NCI-H2107 (cell line): ENCODE measurements at regions not wholly inside any gene's neighbourhood (a gene's known extent, or its start where the extent isn't known, plus 50 kb on each side); places are given as distances from the start of the nearest gene placed in this dataset.

Source experiments
- DNase-seq: peaks from one replicate; lab custom pipeline; 2025; lab: John Stamatoyannopoulos, UW

DNA sequence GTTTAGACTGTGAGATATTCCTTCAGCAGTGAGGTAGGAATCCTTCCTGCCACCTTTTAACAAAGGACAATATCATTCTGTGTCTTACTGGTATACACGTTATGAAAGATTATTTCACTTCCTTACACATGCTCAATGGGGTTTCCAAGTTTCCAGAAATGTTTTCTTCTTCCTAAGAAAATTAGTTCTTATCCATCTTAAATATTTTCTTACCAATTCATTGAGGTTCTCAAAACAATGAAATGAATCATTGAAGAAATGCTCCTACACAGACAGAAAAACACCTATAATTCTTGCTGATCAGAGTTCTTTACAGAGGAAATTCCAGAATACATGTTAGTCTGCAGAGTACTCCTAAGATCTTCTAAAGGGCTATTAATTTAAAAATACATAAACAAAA lies 51.4 kb upstream of the SEC61G start:
- DNase-seq, result no peak

DNA sequence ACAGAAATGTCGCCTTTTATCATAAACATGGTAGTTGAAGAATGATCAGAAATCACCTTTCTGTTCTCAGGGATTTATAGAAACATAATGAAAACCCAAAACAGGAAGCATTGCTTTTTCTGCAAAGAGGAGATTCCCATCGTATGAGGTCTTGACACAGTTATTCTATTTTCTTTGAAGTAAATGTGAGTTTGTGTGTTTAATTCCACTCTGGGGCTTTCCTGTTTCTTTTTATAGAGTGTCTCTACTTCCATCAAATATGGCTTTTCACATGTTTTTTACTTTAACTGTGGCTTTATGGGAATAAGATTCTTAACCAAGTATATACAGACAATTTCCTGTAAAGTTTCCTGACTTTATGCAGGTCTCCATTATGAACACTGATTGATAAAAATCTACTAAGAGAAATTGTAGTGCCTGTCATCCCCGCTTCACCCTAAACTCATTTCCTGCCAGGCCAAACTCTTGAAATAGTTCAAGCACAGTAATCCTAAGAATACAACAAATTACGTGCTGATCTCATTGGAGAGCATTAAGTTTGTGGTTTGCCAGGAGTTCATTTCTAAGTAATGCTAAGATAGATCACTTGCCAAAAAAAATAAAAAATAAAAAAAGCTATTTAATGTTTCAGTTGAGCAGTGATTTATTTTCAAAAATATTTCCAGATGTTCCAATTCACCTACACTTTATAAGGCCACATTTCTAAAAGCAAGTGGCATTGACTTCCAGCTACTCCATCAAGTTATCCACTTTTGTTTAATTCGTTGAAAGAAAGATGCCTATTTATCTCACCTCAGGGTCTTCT lies 52.2 kb upstream of the SEC61G start:
- DNase-seq, result no peak

DNA sequence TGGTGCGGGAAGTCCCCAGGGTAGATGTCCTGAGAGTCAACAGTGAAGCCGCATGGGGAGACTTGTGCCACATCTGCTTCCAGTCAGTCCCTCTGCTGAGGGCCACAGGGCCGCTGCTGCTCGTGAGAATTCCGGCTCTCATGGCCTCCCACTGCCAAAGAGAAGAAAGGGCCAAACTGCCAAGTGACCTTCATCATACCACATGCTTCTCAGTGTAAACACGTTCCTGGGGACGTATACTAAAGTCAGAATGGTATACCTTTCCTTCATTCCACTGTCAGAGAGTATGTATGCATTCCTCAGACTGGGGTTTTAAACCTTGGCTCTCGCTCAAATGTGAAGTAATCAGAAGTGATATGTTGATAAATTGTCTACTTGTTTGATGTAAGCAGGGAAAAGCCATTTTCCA lies 52.8 kb upstream of the SEC61G start:
- no peak for DNase-seq

DNA sequence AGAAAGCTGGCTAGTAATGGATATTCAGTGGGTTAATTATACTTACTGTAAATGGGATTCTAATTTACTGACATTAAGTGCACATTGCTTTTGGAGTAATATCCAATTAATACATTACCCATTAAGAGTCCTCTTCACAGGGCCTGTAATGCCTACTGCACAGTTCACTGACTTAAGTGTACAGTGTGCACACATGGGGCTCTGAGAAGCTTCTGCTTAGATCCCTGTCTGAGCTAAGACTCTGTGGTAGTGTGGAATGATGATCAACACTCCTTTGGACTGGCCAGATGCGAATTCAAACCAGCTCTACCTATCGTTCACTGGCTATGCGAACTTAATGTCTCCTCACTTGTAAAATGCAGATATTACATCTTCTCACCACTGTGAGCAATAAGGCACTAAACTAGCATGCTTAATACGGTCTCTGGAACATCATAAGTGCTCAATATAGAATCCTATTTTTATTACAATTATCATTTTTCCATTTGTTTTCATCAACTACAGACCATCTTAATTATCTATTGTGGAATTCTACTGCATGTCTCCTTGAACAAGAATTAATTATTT lies 53.8 kb upstream of the SEC61G start:
- DNase-seq, result no peak

DNA sequence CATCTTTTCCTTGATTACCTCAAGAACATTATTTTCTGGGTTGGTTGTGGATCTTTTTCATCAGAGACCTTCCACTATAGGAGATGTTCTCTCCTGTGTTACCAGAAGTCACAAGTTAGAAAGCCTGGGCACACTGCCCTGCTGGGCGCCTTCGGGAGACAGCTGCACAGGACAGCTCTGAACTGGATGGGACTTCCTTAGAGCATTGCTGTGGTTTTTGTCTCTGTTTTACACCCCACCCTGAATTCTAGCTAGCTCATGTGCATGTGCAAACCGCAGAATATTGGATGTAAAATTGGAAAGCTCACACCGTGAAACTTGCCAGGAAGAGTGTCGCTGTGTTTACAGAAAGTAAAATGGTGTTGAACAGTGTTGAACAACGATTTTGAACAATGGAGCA lies 54.4 kb upstream of the SEC61G start:
- DNase-seq, result no peak

DNA sequence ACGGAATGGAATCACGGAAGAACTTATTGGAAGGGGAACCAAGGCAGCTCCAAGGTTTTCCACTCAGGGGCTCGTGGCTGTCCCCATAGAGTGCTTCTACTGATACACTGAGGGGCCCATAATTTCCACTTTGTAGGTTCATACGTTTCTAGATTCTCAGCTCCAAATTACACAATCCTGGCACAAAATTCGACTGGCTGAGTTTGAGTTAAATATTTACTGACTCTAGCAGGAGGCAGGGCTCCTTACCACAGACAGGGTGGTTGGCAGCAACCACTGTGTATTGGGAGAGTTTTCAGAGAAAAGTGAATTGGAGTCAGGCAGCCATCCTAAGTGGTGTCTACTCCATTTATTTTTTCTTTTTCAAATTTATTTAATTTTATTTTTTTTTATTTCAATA lies 55.4 kb upstream of the SEC61G start:
- DNase-seq, result no peak

DNA sequence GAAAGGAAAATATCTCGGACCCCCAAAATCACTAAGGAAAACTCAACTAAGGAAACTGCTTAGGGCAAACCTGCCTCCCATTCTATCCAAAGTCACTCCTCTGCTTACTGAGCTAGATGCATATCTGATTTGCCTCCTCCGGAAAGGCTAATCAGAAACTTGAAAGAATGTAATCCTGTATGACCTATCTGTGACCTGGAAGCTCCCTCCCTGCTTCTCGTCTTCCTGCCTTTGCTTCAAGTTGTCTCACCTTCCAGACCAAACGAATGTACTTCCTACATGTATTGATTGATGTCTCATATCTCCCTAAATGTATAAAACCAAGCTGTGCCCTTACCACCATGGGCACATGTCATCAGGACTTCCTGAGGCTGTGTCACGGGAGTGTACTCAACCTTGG lies 58.1 kb upstream of the SEC61G start:
- DNase-seq, result no peak

DNA sequence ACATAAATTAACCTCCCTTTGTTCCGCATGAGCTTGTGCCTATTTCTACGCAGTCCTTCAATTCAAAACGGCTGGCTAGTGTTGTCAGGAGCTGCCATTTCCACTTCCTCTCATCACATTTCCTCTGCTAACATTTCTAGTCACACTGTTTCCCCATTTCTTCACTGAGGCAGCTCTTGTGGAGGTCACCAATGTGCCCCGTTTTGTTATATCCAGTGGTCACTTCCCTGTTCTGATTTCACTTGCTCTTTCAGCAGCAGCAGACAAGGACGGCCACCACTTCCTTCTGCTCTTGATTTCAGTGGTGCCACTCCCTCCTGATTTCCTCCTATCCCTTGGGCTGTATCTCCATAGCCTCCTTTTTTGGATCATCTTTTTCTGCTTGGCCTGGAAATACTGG lies 64.8 kb upstream of the SEC61G start:
- DNase-seq, result no peak

DNA sequence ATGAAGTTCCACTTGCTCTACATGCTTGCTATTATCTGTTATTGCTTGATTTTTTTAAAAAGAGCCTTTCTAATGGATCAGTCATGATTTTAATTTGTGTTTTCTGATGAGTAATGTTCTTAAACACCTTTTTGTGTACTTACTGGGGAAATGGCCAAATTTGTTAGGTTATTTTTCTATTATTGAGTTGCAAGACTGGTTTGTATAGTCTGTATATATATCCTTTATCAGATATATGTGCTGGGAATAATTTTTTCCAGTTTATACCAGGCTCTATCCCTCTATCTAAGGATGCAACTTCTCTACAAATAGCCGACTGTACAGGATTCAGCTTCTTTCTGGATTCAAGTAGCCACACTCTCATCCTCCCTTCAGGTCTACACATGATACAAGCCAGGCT lies 65.6 kb upstream of the SEC61G start:
- DNase-seq, result no peak

DNA sequence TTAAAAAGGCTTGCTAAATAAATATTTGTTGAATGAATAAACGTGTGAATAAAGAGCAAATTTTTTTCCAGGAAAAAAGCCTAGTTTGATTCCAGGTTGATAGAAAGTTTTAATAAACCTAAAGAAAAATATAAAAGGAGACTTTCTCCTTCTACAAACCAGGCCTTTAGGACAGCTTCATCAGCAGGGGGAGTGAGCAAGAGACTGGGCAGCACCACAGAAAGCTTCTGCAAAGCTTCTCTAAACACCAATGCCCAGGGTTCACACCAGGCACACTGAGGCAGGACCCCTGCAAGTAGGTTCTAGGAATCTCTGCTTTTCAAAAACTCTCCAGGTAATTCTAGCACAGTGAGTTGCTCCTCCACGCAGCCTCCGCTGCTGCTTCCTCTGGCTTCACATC lies 66.4 kb upstream of the SEC61G start:
- DNase-seq, result no peak

DNA sequence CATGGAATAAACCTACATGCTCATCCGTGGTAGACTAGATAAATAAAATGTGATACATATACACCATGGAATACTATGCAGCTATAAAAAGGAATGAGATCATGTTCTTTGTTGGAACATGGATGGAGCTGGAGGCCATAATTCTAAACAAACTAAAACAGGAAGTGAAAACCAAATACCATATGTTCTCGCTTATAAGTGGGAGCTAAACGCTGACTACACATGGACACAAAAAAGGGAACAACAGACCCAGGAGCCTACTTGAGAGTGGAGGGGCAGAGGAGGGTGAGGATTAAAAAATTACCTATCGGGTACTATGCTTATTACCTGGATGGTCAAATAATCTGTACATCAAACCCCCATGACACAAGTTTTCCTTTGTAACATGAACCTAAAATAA lies 68.7 kb upstream of the SEC61G start:
- no peak for DNase-seq

DNA sequence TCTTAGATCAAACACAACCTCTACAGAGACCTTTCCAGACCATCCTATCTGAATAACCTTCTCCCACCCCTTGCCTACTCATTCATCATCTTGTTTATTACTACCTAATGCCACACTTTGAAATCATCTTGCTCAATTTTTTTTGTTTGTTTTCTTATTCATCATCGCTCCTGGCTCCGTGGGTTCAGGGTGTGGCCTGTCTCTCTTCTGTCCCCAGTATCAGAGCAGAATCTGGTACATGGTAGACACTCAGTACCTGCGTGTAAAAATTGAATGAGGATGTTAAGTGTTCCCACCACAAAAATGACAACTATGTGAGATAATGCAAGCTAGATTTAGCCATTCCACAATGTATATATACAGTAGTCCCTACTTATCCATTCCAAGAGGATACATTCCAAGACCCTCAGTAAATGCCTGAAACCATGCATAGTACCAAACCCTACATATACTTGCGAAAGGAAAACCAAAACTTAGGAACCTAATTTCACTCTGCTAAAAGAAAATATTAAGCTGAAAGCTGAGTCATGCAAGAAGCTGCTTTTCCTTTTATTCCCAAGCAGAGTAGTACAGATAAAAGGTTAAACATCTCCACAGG lies 72.1 kb upstream of the SEC61G start:
- DNase-seq, result no peak

DNA sequence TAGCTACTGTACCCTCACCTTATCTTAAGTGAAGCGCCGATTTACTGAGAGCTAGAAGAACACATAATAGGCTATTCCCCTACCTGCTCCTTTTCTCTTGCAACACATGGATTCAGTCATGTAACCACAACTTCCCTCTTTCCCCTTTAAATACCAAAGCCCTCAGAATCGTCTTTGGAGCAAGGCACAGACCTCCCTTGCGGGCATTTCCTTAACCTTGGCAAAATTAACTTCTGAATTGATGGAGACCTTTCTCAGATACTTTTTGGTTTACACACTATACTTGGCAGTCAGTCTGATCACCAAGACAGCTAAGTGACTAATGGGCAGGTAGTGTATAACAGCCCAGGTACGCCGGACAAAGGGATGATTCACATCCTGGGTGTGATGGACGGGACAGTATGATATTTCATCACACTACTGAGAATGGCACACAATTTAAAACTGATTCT lies 72.7 kb upstream of the SEC61G start:
- DNase-seq, result no peak

DNA sequence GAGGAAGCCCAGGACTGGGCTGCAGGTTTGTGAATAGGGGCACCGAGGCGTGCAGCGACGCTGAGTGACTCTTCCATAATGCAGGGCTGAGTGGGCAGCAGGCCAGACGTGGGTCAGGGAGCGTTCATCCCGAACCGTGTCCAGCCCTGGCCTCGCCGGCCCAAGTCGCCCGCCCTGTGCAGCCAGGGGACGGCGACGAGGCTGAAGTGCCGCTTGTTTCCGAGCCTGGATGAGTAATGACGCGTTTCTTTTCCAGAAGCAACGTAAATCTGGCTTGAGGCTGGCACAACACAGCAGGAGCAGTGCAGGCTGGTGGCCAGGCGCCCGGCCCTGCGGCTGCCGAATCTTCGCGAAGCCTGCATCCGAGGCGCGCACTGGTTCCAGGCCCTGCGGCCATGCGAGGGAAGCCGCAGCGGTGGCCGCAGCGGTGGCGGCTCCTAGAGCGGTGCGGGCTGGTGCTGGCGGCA lies 74.0 kb upstream of the SEC61G start:
- no peak for DNase-seq

DNA sequence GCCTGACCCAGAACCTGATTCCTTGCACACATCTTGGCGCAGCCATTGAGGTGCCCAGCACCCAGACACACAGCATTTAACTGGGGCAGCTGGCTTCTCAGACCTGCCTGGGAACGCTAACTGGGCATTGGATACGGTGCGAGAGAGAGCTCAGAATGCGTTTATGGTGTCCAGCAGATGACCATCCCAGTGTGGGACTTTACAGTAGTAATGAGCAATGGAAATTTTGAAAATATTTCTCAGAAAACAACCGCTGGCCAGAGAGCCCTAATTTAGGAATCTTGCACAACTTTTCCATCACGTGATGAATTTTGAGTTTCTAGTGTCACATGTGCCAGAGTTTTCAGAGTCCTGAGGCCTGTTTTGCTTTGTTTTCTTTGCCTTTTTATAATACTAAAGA lies 78.2 kb upstream of the SEC61G start:
- no peak for DNase-seq

DNA sequence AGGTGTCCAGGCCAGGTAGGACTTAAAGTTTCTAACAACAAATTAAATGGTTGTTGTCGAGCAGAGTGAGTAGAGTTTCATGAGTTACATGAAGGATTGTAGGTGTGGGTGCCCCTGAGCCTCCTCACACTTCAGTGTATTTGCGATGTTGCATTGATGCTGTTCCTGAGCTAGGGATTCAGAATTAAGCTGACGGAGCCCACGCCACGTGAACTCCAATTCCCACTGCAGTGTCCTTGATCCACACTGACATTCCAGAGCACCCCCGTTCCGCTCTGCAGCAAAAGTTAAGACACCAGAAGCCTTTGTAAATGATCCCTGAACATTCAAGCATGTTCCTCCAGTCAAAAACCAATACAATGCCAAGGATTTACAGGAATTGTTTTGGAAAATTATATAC lies 78.8 kb upstream of the SEC61G start:
- no peak for DNase-seq

DNA sequence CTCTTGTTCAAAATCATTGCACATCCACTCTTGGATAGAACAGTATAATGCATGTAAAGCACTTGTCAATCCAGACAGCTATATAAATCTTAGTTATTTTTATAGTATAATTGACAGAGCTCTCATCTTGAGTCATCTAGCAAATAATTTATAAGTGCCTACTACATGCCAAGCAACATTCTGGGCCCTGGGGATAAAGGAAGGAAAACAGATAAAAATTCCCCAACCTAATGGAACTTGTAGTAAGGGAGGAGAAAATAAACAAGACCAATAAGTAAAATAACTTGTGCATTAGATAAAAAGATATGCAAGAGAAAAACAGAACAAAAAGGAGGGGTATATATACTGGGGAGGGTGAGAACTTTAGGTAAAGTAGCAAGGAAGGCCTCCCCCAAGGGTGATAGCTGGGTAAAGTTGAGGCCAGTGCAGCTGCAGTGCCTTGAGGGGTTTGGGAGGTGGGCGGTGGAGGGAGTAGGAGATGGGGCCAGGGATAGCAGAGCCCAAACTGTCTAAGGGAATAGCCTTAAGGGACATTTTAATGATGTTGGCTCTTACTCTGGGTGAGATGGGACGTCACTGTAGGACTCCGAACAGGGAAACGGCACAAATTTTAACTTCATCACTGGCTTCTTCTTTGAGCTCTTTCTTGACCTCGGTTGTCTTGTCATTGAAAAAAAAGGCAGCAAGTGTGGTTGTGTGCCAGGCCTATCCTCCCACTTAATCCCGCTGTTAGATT lies 79.3 kb upstream of the SEC61G start:
- DNase-seq, result no peak

DNA sequence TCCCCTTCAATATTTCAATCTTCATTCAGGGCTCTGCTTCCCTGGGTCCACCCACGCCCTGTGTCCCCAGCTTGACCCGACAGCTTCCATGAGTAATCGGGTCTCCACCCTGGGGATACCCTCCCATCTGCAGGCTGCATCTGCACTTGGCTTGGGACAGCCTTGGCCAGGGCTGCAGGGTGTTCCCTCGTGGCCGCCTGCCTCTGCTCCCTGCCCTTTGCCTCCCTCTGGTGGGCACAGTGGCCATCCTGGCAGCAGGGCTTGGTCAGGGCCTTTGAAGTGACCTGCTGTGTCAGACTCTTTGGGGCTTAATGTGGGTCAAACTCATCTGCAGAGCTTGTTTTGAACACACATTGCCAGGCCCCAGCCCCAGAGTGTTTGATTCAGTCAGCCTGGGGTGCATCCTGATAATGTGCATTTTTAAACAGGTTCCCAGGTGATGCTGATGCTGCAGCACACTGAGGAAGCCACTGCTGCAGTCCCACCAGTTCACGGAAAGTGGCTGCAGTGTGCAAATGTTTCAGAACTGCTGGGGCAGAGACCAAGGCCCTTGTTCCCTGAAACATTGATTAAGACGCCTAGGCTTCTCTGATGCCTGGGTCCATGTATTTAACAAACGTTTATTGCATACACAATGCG lies 80.7 kb upstream of the SEC61G start:
- no peak for DNase-seq

DNA sequence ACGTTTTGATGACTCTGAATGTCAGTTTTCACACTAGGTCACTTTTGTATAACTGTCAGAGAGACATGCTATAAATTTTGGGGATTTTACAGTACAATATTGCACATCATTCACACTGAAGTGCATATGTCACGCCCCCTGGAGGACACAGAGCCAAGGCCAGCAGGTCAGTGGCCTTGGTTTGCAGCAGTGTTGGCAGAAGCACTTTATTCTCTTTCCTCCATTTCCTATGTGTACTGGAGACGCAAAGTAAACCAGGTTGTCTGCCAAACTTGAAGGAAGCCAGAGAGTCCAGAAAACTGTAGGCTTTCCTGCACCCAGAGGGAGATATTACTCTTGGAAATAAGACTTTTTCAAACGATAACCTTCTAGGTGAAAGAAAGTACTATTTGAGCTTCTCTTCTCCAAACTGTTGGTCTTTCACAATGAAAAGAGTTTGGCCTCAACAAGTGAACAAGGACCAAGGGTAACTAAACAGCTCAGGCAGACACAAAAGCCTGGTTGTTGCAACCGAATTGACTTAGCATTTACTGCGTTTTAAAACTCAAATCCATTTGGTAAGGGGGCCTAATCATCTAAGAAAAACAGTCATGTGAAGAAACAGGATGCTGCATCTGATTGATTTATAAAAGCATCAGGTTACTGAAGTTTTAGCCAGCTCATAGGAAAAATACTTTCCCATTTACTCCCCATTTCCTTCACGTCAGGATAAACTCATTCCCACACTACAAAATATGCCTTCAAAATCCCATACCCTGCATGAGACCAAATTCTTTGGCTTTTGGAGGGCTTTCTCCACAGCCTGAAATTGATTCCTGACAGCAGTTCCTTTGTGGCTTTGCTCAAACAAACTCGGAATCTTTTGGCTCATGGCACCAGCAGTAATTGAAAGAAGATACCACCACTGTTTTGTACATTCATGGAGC lies 83.0 kb upstream of the SEC61G start:
- DNase-seq, result no peak

DNA sequence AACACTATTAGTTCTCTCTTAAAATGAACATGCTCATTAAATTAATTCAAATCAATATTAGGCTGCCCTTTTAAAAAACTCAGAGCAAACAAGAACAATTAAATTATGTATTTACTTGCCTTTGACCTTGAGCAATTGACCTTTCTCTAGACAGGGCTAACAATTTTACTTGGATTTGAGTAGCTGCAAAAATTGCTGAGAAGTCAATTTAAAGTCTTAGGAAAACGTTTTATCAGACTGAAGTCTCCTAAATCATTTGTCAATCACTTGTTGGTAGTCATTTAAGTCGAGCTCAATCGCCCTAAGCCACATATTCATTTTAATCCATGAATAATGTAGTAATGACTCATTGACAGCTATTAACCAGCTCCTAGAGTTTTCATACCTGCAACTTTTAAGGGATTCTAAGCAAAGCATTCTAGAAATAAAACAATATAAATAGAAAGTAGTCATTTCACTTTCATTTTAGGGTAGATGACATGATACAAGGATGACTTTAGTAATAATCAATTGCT lies 84.9 kb upstream of the SEC61G start:
- no peak for DNase-seq

DNA sequence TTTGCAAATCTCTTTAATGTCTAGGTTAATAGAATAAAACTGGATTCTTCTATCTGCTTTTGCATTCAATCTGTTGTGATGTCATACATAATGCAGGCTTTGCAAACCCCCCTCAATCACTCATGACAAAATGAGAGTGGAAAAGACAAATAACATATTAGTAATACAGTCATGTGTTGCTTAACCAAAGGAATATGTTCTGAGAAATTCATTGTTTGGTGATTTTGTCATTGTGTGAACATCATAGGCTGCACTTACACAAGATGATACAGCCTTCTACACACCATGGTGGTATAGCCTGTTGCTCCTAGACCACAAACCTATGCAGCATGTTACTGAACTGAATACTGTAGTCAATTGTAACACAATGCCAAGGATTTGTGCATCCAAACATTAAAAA lies 87.3 kb upstream of the SEC61G start:
- DNase-seq, result no peak
